Activated CD4-positive, alpha-beta T cell treated with anti-CD3 and anti-CD28 coated beads, Interleukin-2, Interleukin-4, amounts not matched to agents 100 ng/mL and 50 ng/mL, durations not matched to agents 16 hours and 8 hours (primary cell): ENCODE measurements at regions not wholly inside any gene's neighbourhood (a gene's known extent, or its start where the extent isn't known, plus 50 kb on each side); places are given as distances from the start of the nearest gene placed in this dataset.
"Not testable (repeated sequence)": the region's sequence is repeated elsewhere in the genome, so short reads cannot be mapped to it uniquely, and the experiment has no call there.

Experiments used
- DNase-seq: peaks from one replicate; pipeline ENCODE4 v3.0.0-alpha.2; 2020; ENCODE audit warnings: low spot score

GRCh38 chr4:33628296-33628695 lies 2616.0 kb downstream of the ARAP2 start:
- DNase-seq, result no peak

GRCh38 chr4:33649015-33649414 lies 2595.3 kb downstream of the ARAP2 start:
- DNase-seq, result no peak

- DNase-seq, result no peak
Measured at GRCh38 chr4:33649471-33649870, 2594.8 kb downstream of the ARAP2 start.

GRCh38 chr4:33650036-33650435 lies 2594.3 kb downstream of the ARAP2 start:
- no peak for DNase-seq

GRCh38 chr4:33658971-33659370 lies 2585.3 kb downstream of the ARAP2 start:
- DNase-seq, result no peak

- no peak for DNase-seq
Measured at GRCh38 chr4:33661636-33662035, 2582.7 kb downstream of the ARAP2 start.

- DNase-seq, result no peak
Measured at GRCh38 chr4:33685939-33686338, 2558.4 kb downstream of the ARAP2 start.

- no peak for DNase-seq
Measured at GRCh38 chr4:33696041-33696440, 2548.3 kb downstream of the ARAP2 start.

- DNase-seq, result no peak
Measured at GRCh38 chr4:33696586-33696985, 2547.7 kb downstream of the ARAP2 start.

- DNase-seq, result no peak
Measured at GRCh38 chr4:33709247-33709646, 2535.1 kb downstream of the ARAP2 start.

GRCh38 chr4:33711826-33712225 lies 2532.5 kb downstream of the ARAP2 start:
- DNase-seq, result no peak

GRCh38 chr4:33714971-33715370 lies 2529.3 kb downstream of the ARAP2 start:
- no peak for DNase-seq

- DNase-seq, result no peak
Measured at GRCh38 chr4:33715841-33716395, 2528.4 kb downstream of the ARAP2 start.

GRCh38 chr4:33722254-33722653 lies 2522.1 kb downstream of the ARAP2 start:
- no peak for DNase-seq

GRCh38 chr4:33722800-33723516 lies 2521.4 kb downstream of the ARAP2 start:
- no peak for DNase-seq

GRCh38 chr4:33724685-33725084 lies 2519.6 kb downstream of the ARAP2 start:
- DNase-seq, result no peak

GRCh38 chr4:33725861-33726260 lies 2518.5 kb downstream of the ARAP2 start:
- DNase-seq, result no peak

- no peak for DNase-seq
Measured at GRCh38 chr4:33737726-33738125, 2506.6 kb downstream of the ARAP2 start.

- no peak for DNase-seq
Measured at GRCh38 chr4:33739884-33740632, 2504.3 kb downstream of the ARAP2 start.

- not testable (repeated sequence) for DNase-seq
Measured at GRCh38 chr4:33740871-33741270, 2503.4 kb downstream of the ARAP2 start.

GRCh38 chr4:33746979-33747378 lies 2497.3 kb downstream of the ARAP2 start:
- DNase-seq, result no peak

- DNase-seq, result no peak
Measured at GRCh38 chr4:33751050-33751449, 2493.3 kb downstream of the ARAP2 start.

- no peak for DNase-seq
Measured at GRCh38 chr4:33772582-33772981, 2471.7 kb downstream of the ARAP2 start.
